ENCODE measurements at regions not wholly inside any gene's neighbourhood (a gene's known extent, or its start where the extent isn't known, plus 50 kb on each side); places are given as distances from the start of the nearest gene placed in this dataset.

DNA sequence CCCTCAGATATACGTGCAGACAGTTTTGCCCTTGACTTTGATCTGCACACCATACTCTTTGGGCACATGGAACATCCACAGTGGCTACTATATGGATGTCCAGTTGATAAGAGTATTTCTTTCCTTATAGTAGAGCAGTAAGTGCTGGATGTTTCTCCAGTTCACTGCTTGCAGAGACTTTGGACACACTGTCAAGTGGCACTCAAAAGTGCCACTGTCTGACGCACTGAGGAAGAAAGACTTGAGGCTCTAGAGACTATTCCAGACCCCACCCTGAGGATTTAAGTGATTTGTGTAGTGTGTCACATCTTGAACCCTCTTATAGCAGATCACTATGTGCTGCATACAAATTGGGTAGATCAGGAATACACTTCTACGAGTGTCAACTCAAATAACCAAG lies 179.1 kb downstream of the GNAI1 start:
- no peaks in the 10 kb centered on the region for H3K36me3 Mint-ChIP-seq
- Histone ChIP-seq H3K9me3 (replicated peaks in 1 of 2; ENCODE audit: control insufficient read depth in 1 of 2, insufficient read depth in 1 of 2, low read length in 2 of 2) (no peaks in the 10 kb centered on the region), H3K36me3 (replicated peaks in 1 of 2; ENCODE audit: control insufficient read depth in 1 of 2, insufficient read depth in 2 of 2, low read length in 2 of 2) (no peaks in the 10 kb centered on the region), H3K27ac (ENCODE audit: low read depth in 1 of 2, low read length in 2 of 2) (no peak overlapping the region), H3K4me1 (ENCODE audit: control insufficient read depth in 1 of 2, insufficient read depth in 2 of 2, low read length in 2 of 2) (no peaks in the 10 kb centered on the region), H2AFZ (ENCODE audit: insufficient read depth, low read depth, low read length, poor library complexity, severe bottlenecking) (no peak overlapping the region), H4K20me1 (ENCODE audit: insufficient read depth, low read length) (no peaks in the 10 kb centered on the region), H3K4me2 (replicated peaks; ENCODE audit: extremely low read depth, low read length, poor library complexity, severe bottlenecking) (no peak overlapping the region), H3K9ac (ENCODE audit: insufficient read depth, low read length, poor library complexity, severe bottlenecking) (no peak overlapping the region), H3K4me3 (replicated peaks in 1 of 3; ENCODE audit: low read depth in 2 of 3, low read length in 3 of 3) (no peak overlapping the region), H3K27me3 (ENCODE audit: control insufficient read depth in 2 of 2, insufficient read depth in 2 of 2, low read length in 2 of 2) (no peaks in the 10 kb centered on the region), H3K79me2 (ENCODE audit: insufficient read depth, low read length) (no peaks in the 10 kb centered on the region)
- H3K9me3 Mint-ChIP-seq = peaks cover 0 to 3% (median 2%) of the 10 kb centered on the region in 7 donors
- H3K4me3 Mint-ChIP-seq = no peak overlapping the region
- intact Hi-C loops (cut with micrococcal nuclease) = no loop called here
- peaks cover under 1 to 3% (median 2%) of the 10 kb centered on the region in 3 donors for H3K27me3 Mint-ChIP-seq (ENCODE audit: low read depth in 3 of 3)
- DNase-seq = no peak
- H3K27ac Mint-ChIP-seq = no peak overlapping the region
- TF ChIP-seq, protein P1, sequence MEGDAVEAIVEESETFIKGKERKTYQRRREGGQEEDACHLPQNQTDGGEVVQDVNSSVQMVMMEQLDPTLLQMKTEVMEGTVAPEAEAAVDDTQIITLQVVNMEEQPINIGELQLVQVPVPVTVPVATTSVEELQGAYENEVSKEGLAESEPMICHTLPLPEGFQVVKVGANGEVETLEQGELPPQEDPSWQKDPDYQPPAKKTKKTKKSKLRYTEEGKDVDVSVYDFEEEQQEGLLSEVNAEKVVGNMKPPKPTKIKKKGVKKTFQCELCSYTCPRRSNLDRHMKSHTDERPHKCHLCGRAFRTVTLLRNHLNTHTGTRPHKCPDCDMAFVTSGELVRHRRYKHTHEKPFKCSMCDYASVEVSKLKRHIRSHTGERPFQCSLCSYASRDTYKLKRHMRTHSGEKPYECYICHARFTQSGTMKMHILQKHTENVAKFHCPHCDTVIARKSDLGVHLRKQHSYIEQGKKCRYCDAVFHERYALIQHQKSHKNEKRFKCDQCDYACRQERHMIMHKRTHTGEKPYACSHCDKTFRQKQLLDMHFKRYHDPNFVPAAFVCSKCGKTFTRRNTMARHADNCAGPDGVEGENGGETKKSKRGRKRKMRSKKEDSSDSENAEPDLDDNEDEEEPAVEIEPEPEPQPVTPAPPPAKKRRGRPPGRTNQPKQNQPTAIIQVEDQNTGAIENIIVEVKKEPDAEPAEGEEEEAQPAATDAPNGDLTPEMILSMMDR (IDR thresholded peaks at IDR 0.05) = no peak
- no peaks in the 10 kb centered on the region for H3K4me1 Mint-ChIP-seq
- no CpG with 5 or more reads among the region's 3 CpGs for WGBS (ENCODE audit: insufficient coverage)

DNA sequence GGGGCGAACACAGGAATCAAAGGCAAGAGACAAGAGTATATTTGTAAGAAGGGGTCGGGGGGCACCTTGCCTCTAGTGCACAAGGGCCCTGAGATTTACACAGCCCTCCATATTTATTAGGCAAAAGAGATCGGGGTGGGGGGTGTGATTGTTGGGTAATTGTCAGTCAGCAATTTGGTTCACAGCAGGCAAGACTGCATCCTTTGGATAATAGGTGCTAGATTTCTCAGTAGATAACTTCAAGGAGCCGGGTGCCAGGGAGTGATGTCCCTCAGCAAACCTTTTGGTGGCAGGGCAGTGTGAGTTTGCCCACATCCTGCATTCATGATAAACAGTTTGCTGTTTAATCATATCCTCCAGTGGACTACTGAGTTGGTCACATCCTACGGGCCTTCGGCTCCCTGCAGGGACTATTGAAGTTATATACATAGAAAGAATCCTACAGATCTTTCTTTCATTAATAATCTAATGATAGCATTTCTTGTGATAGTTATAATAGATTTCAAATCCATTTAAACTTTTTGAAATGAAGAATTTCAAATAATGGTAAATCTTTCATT lies 178.5 kb downstream of the GNAI1 start:
- no peaks in the 10 kb centered on the region for H4K20me1 ChIP-seq (ENCODE audit: insufficient read depth, low read length)
- TF ChIP-seq, protein P1 (IDR thresholded peaks at IDR 0.05) = no peak
- no peaks in the 10 kb centered on the region for H3K79me2 ChIP-seq (ENCODE audit: insufficient read depth, low read length)
- no peak overlapping the region for H3K4me2 ChIP-seq (replicated peaks; ENCODE audit: extremely low read depth, low read length, poor library complexity, severe bottlenecking)
- H3K9me3 ChIP-seq (replicated peaks in 1 of 2; ENCODE audit: control insufficient read depth in 1 of 2, insufficient read depth in 1 of 2, low read length in 2 of 2) = no peaks in the 10 kb centered on the region
- no peaks in the 10 kb centered on the region for H3K4me1 ChIP-seq (ENCODE audit: control insufficient read depth in 1 of 2, insufficient read depth in 2 of 2, low read length in 2 of 2)
- H3K27ac ChIP-seq (ENCODE audit: low read depth in 1 of 2, low read length in 2 of 2) = no peak overlapping the region
- no peak overlapping the region for H3K9ac ChIP-seq (ENCODE audit: insufficient read depth, low read length, poor library complexity, severe bottlenecking)
- no peak overlapping the region for H3K4me3 ChIP-seq (replicated peaks in 1 of 3; ENCODE audit: low read depth in 2 of 3, low read length in 3 of 3)
- no peak for DNase-seq
- Mint-ChIP-seq H3K27ac (no peak overlapping the region), H3K36me3 (no peaks in the 10 kb centered on the region), H3K27me3 (ENCODE audit: low read depth in 3 of 3) (peaks cover 0 to 3% (median 2%) of the 10 kb centered on the region in 3 donors), H3K9me3 (peaks cover 0 to 3% (median 0%) of the 10 kb centered on the region in 7 donors), H3K4me1 (no peaks in the 10 kb centered on the region), H3K4me3 (no peak overlapping the region)
- intact Hi-C loops (cut with micrococcal nuclease) = no loop called here
- H3K36me3 ChIP-seq (replicated peaks in 1 of 2; ENCODE audit: control insufficient read depth in 1 of 2, insufficient read depth in 2 of 2, low read length in 2 of 2) = no peaks in the 10 kb centered on the region
- H3K27me3 ChIP-seq (ENCODE audit: control insufficient read depth in 2 of 2, insufficient read depth in 2 of 2, low read length in 2 of 2) = no peaks in the 10 kb centered on the region
- no peak overlapping the region for H2AFZ ChIP-seq (ENCODE audit: insufficient read depth, low read depth, low read length, poor library complexity, severe bottlenecking)
- WGBS (ENCODE audit: insufficient coverage) = 100% methylated on average over 1 of the region's 6 CpGs
